ENCODE measurements at regions not wholly inside any gene's neighbourhood (a gene's known extent, or its start where the extent isn't known, plus 50 kb on each side); places are given as distances from the start of the nearest gene placed in this dataset.

- TF ChIP-seq CTCF (IDR thresholded peaks at IDR 0.05) (no peak), POLR2A (IDR thresholded peaks at IDR 0.05; ENCODE audit: low read length) (no peak), MAX (IDR thresholded peaks at IDR 0.05) (no peak), EP300 (IDR thresholded peaks at IDR 0.05) (no peak)
These were observed 80.8 kb upstream of the FAM20C start for GRCh38 chr7:111591-111990.
